NCI-H446 (cell line): ENCODE measurements at regions not wholly inside any gene's neighbourhood (a gene's known extent, or its start where the extent isn't known, plus 50 kb on each side); places are given as distances from the start of the nearest gene placed in this dataset.

Experiments
- DNase-seq, 2 experiments: peaks; one replicate each; lab custom pipeline; 2025; lab: John Stamatoyannopoulos, UW

DNA sequence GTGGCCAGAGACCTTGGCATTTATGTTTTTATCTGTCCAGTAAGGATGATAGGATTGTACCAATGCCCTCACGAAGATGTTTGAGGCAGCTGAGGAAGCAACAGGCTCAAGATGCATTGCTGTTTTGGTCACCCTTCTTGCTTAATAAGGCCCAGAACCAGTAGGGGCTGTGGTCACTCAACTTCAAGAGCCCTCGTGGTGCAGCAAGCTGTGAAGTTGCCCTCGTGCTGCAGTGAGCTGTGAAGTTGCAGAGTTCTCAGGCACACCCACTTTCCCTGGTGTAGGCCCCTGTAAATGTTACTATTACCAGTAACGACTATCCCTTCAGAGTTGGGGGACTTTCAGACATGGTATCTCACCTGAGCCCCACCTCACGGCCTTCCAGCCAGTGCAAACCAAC, 207.6 kb upstream of the LYZL1 start:
- DNase-seq = no peak

- DNase-seq = no peak
These were observed 206.8 kb upstream of the LYZL1 start for GRCh38 chr10:29081951-29082685.

GRCh38 chr10:29083096-29083495, 205.8 kb upstream of the LYZL1 start:
- no peak for DNase-seq

GRCh38 chr10:29084681-29085307, 204.1 kb upstream of the LYZL1 start:
- DNase-seq = no peak

- DNase-seq = no peak
These were observed 199.8 kb upstream of the LYZL1 start for GRCh38 chr10:29089091-29089490.

GRCh38 chr10:29096303-29096824, 192.5 kb upstream of the LYZL1 start:
- no peak for DNase-seq

DNA sequence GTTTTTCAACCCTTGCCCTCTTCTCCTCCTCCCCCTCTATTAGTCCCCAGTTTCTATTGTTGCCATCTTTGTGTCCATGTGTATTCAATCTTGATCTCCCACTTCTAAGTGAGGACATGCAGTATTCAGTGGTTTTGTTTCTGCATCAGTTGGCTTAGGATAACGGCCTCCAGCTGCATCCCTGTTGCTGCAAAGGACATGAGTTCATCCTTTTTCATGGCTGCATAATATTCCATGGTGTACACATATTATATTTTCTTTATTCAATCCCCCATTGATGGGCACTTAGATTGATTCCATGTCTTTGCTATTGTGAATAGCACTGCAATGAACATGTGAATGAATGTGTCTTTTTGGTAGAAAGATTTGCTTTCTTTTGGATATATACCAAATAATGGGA, 190.4 kb upstream of the LYZL1 start:
- no peak for DNase-seq

- no peak for DNase-seq
These were observed 189.9 kb upstream of the LYZL1 start for GRCh38 chr10:29099001-29099400.

- no peak for DNase-seq
These were observed 189.5 kb upstream of the LYZL1 start for GRCh38 chr10:29099415-29099814.

GRCh38 chr10:29100505-29100904, 188.4 kb upstream of the LYZL1 start:
- no peak for DNase-seq

DNA sequence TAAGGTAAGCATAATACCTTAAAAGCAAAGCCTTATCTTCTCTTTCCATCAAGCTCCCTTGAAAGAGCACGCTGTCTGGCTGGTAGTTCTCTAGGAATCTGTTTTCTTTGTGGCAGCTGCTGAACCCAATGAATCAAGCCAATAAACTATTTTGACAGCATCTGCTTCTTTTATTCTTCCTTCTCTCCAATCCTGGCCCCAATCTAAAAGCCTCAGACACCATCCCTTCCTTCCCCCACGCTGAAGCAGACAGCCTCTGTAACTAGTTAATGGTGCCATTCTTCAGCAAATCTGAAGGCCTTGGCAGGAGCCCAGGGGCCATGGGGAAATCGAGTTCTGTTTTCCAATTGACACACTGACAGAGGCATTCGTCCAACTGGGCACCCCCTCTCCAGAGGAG, 186.6 kb upstream of the LYZL1 start:
- no peak for DNase-seq

DNA sequence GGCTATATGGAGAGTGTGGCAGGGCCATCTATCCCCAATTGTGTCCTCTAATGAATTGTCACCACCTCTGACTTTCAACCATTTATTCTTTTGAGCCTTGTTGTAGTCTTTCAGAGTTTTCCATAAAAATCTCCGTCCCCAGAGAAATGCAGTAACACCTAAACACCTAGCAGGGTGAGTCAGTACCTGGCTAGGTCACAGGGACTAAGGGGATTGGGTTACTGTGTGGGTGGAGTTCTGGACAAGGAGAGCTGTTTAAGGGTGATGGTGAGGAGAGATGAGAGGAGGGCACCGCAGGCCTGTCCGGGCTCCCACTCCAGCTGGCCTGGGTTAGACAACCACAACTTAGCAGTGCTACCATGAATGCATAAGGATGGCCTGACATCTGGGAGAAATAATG, 186.2 kb upstream of the LYZL1 start:
- no peak for DNase-seq

- DNase-seq = no peak
These were observed 184.0 kb upstream of the LYZL1 start for GRCh38 chr10:29104661-29105399.

DNA sequence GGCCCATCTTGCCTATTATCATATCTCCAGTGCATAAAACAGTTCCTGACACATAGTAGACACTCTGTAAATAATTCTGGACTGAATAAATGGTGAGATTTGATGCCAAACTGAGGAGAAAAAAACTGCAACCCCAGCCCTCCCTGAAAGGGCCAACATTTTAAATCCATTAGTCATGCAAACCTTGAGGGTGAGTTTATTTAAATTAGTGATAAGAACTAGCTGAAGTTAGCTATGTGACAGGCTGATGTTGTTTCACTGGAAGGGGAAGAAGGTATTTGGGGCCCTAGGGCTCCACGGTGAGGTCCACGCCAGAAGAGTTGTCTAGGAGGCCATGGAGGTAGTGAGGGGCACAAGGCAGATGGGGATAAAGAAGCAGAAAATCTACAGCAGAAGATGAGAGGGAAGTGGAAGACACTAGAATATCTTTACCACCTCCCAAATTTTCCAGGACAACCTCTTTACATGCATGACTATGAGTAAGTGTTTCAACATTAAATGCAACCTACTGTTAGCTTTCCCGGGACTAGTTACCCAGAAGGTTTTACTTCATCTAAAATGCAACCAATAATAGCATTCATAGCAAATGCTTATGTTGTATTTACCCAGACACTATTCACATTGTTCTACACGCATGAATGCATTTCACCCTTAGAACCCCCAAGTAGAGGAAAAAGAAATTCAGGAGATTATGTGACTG, 183.2 kb upstream of the LYZL1 start:
- DNase-seq = no peak

DNA sequence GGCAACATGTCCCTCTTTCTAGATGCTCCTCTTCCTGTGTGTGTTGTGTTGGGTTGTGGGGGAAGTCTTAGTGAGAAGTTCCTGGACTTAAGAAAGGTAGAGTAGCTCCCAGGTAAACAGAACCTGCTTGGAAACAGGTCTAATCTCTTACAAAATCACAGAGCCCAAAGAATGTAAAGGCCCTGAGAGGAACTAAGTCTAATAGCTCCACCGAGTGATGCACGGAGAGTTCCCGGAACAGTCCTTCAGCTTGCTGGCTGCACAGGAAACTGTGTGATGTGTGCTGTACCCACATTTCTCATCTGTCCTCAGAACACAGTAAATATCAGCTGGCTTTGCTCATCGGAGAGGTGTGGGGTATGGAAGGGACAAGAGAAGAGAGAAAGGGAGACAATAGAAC, 182.6 kb upstream of the LYZL1 start:
- no peak for DNase-seq

- no peak for DNase-seq
These were observed 180.9 kb upstream of the LYZL1 start for GRCh38 chr10:29107866-29108498.

- no peak for DNase-seq
These were observed 178.9 kb upstream of the LYZL1 start for GRCh38 chr10:29109707-29110571.

GRCh38 chr10:29112827-29113615, 175.8 kb upstream of the LYZL1 start:
- no peak for DNase-seq

DNA sequence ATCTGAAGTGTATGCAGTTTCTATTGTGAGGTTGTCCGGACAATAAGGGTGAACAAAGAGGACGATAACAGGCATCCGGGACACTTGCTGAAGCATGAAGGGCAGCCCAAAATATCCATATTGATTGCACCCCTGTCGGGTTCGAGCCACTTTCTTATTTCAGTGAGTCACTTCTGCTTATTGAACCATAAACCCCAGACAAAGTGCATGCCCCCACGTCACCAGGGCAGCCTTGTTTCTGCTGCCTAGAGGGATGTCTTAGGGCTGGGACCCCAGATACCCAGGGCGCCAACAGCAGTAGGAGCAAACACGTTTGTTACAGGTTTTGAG, 175.3 kb upstream of the LYZL1 start:
- no peak for DNase-seq

DNA sequence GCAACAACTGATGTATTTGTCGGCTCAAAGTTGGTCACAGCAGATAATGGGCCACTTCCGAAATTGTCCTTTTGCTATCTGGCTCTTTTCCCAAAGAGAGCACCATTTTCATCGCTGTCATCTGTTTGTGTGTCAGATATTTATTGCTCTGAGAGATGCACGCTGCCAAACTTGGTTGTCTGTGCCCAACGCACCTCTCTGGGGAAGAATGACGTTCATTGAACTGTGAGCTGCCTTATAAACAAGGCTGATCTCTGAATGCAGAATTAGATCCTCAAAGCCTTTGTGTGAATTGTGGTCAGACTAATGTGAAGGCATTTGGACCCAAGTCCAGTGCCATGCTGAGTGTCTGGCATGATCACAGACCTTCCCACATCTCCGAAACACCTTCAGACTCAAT, 174.7 kb upstream of the LYZL1 start:
- DNase-seq = no peak
